HPDE6-E6E7 (cell line): ENCODE measurements at regions not wholly inside any gene's neighbourhood (a gene's known extent, or its start where the extent isn't known, plus 50 kb on each side); places are given as distances from the start of the nearest gene placed in this dataset.
"Not testable (repeated sequence)": the region's sequence is repeated elsewhere in the genome, so short reads cannot be mapped to it uniquely, and the experiment has no call there.

Experiments used
- DNase-seq: peaks from one replicate; pipeline ENCODE4 v3.0.0; 2011; ENCODE audit warnings: missing footprints; ENCODE audit errors: extremely low spot score

- no peak for DNase-seq
These were observed 86.2 kb downstream of the PSAT1 start for GRCh38 chr9:78383130-78383529.

- DNase-seq: no peak
These were observed 89.4 kb downstream of the PSAT1 start for GRCh38 chr9:78386348-78386747.

DNA sequence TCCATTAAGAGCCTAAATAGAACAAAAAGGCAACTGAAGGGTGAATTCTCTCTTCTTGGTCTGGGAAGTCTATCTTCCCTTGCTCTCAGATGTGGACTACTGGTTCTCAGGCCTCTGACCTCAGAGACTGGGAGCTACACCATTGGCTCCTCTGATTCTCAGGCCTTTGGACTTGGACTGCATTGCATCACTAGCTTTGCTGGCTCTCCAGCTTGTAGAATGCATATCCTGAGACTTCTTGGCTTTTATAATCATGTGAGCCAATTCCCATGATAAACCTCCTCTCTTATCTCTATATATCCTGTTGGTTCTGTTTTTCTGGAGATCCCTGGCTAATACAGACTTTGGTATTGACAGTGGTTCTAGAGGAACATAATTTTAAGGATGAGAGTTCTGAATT is 89.8 kb downstream of the PSAT1 start:
- DNase-seq: no peak

DNA sequence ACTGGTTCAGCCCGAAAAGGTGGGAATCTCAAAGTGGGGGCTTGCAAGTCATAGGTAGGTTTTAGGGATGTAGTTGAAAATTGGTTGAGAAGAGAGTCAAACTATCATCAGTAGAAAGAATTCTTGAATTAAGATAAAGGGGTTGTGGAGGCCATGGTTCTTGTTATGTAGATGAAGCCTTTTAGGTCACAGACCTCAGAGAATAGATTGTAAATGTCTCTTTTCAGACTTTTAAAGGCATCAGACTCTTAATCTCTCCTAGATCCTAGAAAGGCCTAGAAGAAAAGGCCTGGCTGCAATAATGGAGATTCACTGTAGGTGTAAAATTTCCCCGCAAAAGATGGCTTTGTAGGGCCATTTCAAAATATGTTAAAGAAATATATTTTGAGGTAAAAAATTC is 96.4 kb downstream of the PSAT1 start:
- DNase-seq: no peak

DNA sequence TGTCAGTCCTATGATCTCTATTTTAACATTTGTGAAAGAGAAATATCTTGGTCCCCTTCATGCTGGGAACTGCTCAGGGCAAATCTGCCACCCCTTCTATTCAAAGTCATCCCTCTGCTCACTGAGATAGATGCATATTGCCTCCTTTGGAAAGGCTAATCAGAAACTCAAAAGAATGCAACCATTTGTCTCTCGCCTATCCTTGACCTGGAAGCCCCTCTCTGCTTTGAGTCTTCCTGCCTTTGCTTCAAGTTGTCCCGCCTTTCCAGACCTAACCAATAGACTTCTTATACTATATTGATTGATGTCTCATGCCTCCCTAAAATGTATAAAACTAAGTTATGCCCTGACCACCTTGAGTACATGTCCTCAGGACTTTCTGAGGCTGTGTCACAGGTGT is 97.0 kb downstream of the PSAT1 start:
- DNase-seq: no peak

DNA sequence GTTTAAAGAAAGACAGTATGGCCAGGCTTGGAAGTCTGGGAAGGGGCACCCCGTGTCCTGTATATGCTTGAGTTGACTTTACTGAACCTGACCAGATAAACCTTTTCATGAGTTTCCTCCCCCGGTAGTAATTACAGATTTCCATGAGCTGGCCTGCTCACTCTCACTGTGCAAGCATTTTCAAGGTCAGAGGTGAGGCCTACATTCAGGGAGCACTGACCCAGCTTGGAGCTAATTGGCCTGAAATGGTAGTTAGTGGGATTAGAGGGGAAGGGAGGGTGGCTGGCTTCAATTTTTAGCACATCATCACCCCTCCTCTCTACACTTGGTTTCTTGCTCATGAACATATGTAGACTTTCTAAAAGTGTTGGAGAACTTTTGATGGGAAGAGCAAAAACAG is 99.2 kb downstream of the PSAT1 start:
- DNase-seq: no peak

DNA sequence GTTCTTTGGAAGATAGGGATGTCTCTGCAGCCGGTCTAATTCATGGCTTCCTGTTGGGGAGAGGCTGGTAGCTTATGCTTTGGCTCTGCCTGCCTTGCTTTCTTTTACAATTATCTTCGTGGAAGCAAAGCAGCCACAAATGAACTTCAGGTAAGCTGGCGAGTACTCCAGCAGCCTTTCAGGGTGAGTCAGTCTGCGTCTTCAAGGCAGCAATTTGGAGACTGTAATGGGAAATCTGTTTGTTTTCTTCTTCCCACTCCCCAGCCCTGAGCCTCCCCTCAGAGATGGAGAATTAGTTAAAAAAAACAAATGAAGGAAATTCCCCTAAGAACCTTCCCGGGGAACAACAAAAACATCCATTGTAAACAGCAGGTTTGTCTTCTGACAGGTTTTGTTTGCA is 100.1 kb downstream of the PSAT1 start:
- no peak for DNase-seq

- no peak for DNase-seq
These were observed 100.5 kb downstream of the PSAT1 start for GRCh38 chr9:78397454-78397853.

DNA sequence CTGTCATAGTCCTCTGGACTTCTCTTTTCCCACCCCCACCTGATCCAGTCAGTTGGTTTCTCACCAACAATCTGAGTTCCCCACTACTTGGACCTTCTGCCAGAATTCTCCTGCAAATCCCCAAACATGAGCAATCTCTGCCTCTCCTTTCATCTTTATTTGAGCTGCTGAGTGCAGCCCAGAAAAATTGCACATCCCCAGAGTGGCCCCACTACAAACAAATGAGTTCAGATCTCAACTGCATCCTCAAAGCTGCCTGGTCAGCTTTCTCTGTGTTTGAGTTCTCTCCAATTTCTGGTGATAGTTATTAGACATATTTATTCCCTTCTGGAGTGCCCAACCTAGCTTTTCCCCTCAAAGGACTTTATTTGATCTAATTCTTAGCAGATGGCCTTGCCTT is 102.2 kb downstream of the PSAT1 start:
- DNase-seq: no peak

GRCh38 chr9:78400496-78400895 is 103.6 kb downstream of the PSAT1 start:
- no peak for DNase-seq

DNA sequence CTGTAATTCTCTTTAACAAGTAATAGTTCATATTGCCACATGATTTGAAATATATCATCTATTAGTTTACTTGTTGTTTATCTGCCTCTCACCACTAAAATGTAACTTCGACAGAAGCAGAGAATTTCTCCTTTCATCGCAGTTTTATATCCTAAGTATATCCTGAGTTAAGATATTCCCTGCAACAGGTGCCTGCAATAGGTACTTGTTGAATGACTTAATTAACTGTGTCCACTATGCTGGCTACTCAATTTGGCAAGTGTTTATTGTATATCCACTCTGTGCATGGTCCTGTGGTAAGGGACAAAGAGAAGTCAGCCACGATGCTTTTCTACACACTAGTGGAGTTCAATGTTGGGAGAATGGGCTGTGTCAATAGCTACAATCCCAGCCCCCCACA is 108.5 kb downstream of the PSAT1 start:
- no peak for DNase-seq

DNA sequence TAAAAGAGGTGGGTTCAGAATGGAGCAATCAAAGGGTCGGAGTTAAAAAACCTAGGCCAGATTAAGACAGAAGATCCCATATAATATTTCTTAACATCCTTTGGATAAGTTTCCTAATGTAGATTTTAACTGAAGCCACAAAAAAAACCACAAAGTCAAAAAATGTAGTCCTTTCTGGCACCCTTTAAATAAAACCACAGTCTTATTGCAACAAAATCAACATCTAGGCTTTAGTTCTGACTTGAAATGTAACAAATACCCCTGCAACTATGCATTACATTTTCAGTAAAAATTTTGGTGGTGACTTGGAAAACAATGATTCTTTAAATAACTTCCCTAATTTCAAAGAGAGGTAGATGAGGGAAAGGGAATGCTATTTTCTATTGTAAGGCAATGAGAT is 109.2 kb downstream of the PSAT1 start:
- DNase-seq: no peak

DNA sequence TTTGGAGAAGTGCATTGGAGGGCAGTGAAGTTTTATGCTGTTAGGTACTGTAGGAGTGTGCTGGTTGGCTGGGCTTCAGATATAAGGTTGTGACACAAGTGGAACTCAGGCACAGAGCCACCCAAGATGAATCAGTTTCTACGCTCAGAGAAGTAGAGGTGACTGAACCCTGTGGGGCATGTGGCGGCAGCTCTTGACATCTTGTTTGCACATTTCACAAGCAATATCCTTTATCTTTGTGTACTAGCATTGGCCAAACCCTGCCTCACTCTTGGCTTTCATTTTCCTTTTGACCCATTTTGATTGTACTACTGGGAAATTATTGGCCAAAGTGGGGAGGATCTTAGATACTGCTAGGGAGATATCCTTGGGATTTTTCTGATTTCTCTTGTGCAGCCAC is 110.0 kb downstream of the PSAT1 start:
- DNase-seq: no peak

DNA sequence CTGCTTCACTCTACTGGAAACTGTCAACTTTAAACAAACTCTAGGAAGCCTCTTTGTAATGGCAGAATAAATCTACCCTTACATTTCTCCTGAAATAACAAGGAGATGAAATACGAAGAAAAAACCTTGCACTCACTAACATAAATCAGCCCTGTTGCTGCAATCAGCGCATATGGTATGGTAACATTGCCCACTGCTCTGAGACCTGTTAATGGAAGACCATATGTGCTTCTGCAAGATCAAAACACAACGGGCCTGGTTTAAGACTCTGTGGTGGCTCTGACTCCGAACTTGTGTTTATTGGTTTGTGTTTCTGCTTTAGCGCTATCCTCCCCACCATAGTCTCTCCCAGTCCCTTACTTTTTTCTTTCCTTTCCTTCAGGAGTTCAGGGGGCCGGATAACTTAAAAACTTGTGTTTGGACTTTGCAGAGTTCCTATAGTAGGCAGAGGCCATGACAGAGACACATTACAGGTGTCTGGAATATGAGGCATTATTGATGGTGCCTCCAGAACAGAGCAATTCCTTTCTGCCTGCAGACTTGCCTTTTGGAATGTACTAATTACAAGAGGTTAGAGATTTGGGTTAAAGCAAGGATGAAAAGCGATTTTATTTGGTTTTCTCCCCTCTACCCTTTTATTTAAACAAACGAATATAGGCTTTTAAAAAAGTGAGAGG is 110.8 kb downstream of the PSAT1 start:
- DNase-seq: no peak

GRCh38 chr9:78408388-78408787 is 111.5 kb downstream of the PSAT1 start:
- no peak for DNase-seq

DNA sequence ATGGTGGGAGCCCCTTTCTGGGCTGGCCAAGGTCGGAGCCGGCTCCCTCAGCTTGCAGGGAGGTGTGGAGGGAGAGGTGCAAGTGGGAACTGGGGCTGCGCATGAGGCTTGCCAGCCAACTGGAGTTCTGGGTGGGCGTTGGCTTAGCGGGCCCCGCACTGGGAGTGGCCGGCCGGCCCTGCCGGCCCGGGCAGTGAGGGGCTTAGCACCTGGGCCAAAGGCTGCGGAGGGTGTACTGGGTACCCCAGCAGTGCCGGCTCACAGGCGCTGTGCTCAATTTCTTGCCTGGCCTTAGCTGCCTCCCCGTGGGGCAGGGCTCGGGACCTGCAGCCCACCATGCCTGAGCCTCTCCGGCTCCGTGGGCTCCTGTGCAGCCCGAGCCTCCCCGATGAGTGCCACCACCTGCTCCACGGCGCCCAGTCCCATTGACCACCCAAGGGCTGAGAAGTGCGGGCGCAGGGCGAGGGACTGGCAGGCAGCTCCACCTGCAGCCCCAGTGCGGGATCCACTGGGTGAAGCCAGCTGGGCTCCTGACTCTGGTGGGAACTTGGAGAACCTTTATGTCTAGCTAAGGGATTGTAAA is 113.1 kb downstream of the PSAT1 start:
- DNase-seq: not testable (repeated sequence)

DNA sequence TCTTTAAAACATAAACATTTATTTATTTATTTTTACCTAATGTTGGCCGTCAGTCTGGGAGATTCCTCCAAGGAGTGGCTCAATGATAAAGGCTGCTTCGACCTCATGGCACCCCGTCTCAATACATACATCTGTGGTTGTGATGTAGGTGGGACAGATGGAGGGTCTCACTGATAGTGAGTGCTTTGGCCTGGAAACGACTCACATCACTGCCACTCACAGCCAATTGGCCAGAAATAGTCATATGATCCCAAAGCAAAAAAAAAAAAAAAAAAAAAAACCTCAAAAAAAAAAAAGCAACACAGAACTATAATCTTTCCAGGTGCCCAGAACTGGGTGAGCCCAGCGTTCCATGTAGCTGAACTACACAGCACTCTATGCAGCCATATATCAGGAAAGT is 125.4 kb downstream of the PSAT1 start:
- DNase-seq: no peak

DNA sequence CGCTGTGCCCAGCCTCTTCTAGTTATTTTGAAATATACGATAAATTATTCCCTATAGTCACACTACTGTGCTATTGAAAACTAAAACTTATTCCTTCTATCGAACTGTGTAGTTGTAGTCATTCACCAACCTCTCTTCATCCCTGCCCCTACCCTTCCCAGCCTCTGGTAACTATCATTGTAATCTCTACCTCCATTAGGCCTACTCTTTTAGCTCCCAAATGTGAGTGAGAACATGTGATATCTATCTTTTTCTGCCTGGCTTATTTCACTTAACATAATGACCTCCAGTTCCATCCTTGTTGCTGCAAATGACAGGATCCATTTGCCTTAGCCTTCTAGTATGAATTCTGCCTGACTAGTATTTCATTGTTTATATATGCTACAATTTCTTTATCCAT is 127.4 kb downstream of the PSAT1 start:
- no peak for DNase-seq

DNA sequence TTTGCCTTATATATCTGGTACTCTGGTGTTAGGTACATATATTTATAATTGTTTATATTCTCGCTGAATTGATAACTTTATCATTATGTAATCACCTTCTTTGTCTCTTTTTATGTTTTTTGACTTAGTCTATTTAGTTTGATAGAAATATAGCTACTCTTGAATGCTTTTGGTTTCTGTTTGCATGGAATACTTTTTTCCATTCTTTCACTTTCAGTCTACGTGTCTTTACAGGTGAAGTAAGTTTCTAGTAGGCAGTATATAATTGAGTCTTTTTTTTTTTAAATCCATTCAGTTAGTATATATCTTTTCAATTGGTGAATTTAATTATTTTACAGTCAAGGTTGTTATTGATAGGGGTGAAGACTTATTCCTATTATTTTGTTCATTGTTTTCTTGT is 131.7 kb downstream of the PSAT1 start:
- no peak for DNase-seq

DNA sequence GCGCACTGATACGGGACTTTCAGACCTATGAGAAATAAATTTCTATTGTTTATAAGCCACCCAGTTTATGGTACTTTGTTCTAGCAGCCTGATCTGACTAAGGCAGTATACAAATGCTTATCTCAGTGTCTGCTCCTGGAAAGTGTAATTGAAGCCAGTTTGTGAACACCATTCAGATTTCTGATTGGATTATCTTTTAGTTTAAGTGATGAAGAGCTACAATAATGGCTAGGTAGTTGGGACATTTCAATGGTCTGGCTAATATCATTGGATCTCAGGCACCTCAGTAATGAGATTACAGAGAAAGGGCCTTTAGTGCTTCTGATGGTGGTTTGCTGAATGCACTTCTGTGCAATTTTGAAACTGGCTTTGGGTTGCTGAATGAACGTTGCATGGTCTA is 133.5 kb downstream of the PSAT1 start:
- DNase-seq: no peak

GRCh38 chr9:78431039-78431438 is 134.1 kb downstream of the PSAT1 start:
- not testable (repeated sequence) for DNase-seq

GRCh38 chr9:78436873-78437272 is 139.9 kb downstream of the PSAT1 start:
- no peak for DNase-seq

GRCh38 chr9:78437296-78437695 is 140.4 kb downstream of the PSAT1 start:
- no peak for DNase-seq

GRCh38 chr9:78437806-78438205 is 140.9 kb downstream of the PSAT1 start:
- no peak for DNase-seq
